CD4-positive, alpha-beta T cell (primary cell): ENCODE measurements at regions not wholly inside any gene's neighbourhood (a gene's known extent, or its start where the extent isn't known, plus 50 kb on each side); places are given as distances from the start of the nearest gene placed in this dataset.

Experiments
- ATAC-seq: fragments of 200-7000 bp; cut with Tn5 transposase; one replicate; pipeline ENCODE4 v1.10.0; 2022; ENCODE audit warnings: mild to moderate bottlenecking; ENCODE audit not compliant: poor library complexity
- CTCF ChIA-PET: fragments of 350-600 bp; sonication (Branson Sonifier 250); formaldehyde crosslinking; loops from one replicate; lab custom pipeline; 2021; ENCODE audit warnings: antibody characterized with exemption, inconsistent platforms; lab: Charles Lee
- POLR2A ChIA-PET: fragments of 350-600 bp; sonication (Branson Sonifier 250); formaldehyde crosslinking; loops from one replicate; lab custom pipeline; 2021; ENCODE audit warnings: antibody characterized with exemption, inconsistent platforms; lab: Charles Lee
- DNase-seq, 14 experiments: peaks; one replicate each; pipeline ENCODE4 v3.0.0-alpha.2; 2013 to 2020; ENCODE audit warnings: mixed read lengths in 2 of 14
- H3K27ac ChIP-seq, 2 donors: one replicate each; pipeline versions ENCODE4 v1.5.1 to v1.7.0; 2013; ENCODE audit warnings: low read length in 2 of 2, low read depth in 1 of 2, mild to moderate bottlenecking in 1 of 2
- H3K27me3 ChIP-seq, 2 experiments: 1 replicate in 1 of 2; 2 replicates in 1 of 2; pipeline versions ENCODE4 v1.6.1 to v1.7.0; 2013; ENCODE audit warnings: low read length in 2 of 2, control low read depth in 1 of 2, mild to moderate bottlenecking in 1 of 2, moderate library complexity in 1 of 2; ENCODE audit not compliant: insufficient read depth in 2 of 2, control insufficient read depth in 1 of 2
- H3K36me3 ChIP-seq: one replicate; pipeline ENCODE4 v1.6.1; 2013; ENCODE audit warnings: low read length, control low read depth; ENCODE audit not compliant: insufficient read depth
- H3K4me1 ChIP-seq: one replicate; pipeline ENCODE4 v1.6.1; 2013; ENCODE audit warnings: low read length, control low read depth; ENCODE audit not compliant: insufficient read depth
- H3K4me3 ChIP-seq: one replicate; pipeline ENCODE4 v1.5.1; 2013; ENCODE audit warnings: mild to moderate bottlenecking, low read length, moderate library complexity
- H3K9me3 ChIP-seq, 2 experiments: 1 replicate in 1 of 2; 2 replicates in 1 of 2; pipeline versions ENCODE4 v1.6.1 to v1.7.0; 2013; ENCODE audit warnings: low read length in 2 of 2, mild to moderate bottlenecking in 2 of 2, control low read depth in 1 of 2, moderate library complexity in 1 of 2; ENCODE audit not compliant: control insufficient read depth in 1 of 2, insufficient read depth in 1 of 2
- H3K27ac Mint-ChIP-seq: one replicate; pipeline ENCODE4 v1.8.0; 2020; ENCODE audit warnings: mixed read lengths
- H3K27me3 Mint-ChIP-seq: one replicate; pipeline ENCODE4 v1.8.0; 2021; ENCODE audit warnings: mixed read lengths
- H3K36me3 Mint-ChIP-seq: one replicate; pipeline ENCODE4 v1.8.0; 2021; ENCODE audit warnings: low read depth, mixed read lengths
- H3K4me1 Mint-ChIP-seq: one replicate; pipeline ENCODE4 v1.8.0; 2021; ENCODE audit warnings: low read depth, mixed read lengths
- H3K4me3 Mint-ChIP-seq: one replicate; pipeline ENCODE4 v1.8.0; 2020; ENCODE audit warnings: mild to moderate bottlenecking, mixed read lengths
- H3K9me3 Mint-ChIP-seq: one replicate; pipeline ENCODE4 v1.8.0; 2020; ENCODE audit warnings: mixed read lengths
- intact Hi-C, 2 experiments: fragments of 100-400 bp; cut with DNase I in 1 of 2; cut with micrococcal nuclease in 1 of 2; formaldehyde crosslinking; loops; one replicate each; pipeline versions ENCODE4 v1.15.1 to v1.9.0; 2023 to 2025; cut with DNase I, micrococcal nuclease
- TF ChIP-seq, protein P1 (sequence below): fragments of 200-600 bp; IDR thresholded peaks from one replicate; pipeline ENCODE4 v1.8.0; 2022; ENCODE audit warnings: antibody characterized with exemption, mild to moderate bottlenecking

DNA sequence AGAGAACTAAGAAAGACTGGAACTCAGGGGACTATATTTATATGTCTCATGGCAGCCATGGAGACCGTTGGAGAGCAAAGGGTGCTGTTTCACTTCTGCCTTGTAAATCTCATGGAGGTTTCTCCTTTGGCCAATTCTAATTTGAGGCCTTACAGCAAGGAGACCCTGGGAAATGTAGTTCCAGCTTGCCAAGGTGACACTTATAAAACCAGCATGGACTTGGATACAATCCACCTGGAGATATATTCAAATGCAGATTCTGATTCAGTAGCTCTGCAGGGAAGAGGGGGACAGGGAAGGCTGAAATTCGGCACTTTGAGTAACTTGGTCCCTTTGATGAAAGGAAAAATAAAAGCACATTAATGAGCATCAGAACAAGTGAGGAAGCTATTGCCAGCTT is 90.0 kb downstream of the OXGR1 start:
- ATAC-seq (no peak), DNase-seq (no peak)
- Histone ChIP-seq H3K36me3 (no peaks in the 10 kb centered on the region), H3K27ac (no peak overlapping the region), H3K9me3 (no peaks in the 10 kb centered on the region), H3K27me3 (no peaks in the 10 kb centered on the region), H3K4me3 (no peak overlapping the region), H3K4me1 (no peaks in the 10 kb centered on the region)
- H3K4me1 Mint-ChIP-seq, result no peaks in the 10 kb centered on the region
- no peaks in the 10 kb centered on the region for H3K27me3 Mint-ChIP-seq
- H3K4me3 Mint-ChIP-seq, result no peak overlapping the region
- H3K27ac Mint-ChIP-seq, result no peak overlapping the region
- no peaks in the 10 kb centered on the region for H3K36me3 Mint-ChIP-seq
- CTCF ChIA-PET, result interaction anchor here (1.1 kb wide), 1 partner anchor 33 kb away, joined by 3 read pairs; no protein-coding TSS in a partner anchor
- intact Hi-C loops, result no loop called here
- TF ChIP-seq, protein P1, sequence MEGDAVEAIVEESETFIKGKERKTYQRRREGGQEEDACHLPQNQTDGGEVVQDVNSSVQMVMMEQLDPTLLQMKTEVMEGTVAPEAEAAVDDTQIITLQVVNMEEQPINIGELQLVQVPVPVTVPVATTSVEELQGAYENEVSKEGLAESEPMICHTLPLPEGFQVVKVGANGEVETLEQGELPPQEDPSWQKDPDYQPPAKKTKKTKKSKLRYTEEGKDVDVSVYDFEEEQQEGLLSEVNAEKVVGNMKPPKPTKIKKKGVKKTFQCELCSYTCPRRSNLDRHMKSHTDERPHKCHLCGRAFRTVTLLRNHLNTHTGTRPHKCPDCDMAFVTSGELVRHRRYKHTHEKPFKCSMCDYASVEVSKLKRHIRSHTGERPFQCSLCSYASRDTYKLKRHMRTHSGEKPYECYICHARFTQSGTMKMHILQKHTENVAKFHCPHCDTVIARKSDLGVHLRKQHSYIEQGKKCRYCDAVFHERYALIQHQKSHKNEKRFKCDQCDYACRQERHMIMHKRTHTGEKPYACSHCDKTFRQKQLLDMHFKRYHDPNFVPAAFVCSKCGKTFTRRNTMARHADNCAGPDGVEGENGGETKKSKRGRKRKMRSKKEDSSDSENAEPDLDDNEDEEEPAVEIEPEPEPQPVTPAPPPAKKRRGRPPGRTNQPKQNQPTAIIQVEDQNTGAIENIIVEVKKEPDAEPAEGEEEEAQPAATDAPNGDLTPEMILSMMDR, result no peak
- POLR2A ChIA-PET, result no interaction called here
- no peaks in the 10 kb centered on the region for H3K9me3 Mint-ChIP-seq

- Histone ChIP-seq H3K27me3 (no peaks in the 10 kb centered on the region), H3K4me3 (no peak overlapping the region), H3K4me1 (no peaks in the 10 kb centered on the region), H3K9me3 (no peaks in the 10 kb centered on the region), H3K36me3 (no peaks in the 10 kb centered on the region), H3K27ac (no peak overlapping the region)
- intact Hi-C loops, result no loop called here
- Mint-ChIP-seq H3K27me3 (no peaks in the 10 kb centered on the region), H3K4me1 (no peaks in the 10 kb centered on the region), H3K9me3 (no peaks in the 10 kb centered on the region), H3K27ac (no peak overlapping the region), H3K4me3 (no peak overlapping the region), H3K36me3 (no peaks in the 10 kb centered on the region)
- POLR2A ChIA-PET, result no interaction called here
- TF ChIP-seq, protein P1, result no peak
- CTCF ChIA-PET, result no interaction called here
- ATAC-seq (no peak), DNase-seq (no peak)
These were observed 91.2 kb downstream of the OXGR1 start for GRCh38 chr13:96903085-96903484.

- ChIA-PET POLR2A (no interaction called here), CTCF (no interaction called here)
- Mint-ChIP-seq H3K36me3 (no peaks in the 10 kb centered on the region), H3K9me3 (no peaks in the 10 kb centered on the region), H3K27me3 (no peaks in the 10 kb centered on the region), H3K27ac (no peak overlapping the region), H3K4me1 (no peaks in the 10 kb centered on the region), H3K4me3 (no peak overlapping the region)
- intact Hi-C loops, result no loop called here
- Histone ChIP-seq H3K27ac (no peak overlapping the region), H3K4me1 (no peaks in the 10 kb centered on the region), H3K36me3 (no peaks in the 10 kb centered on the region), H3K4me3 (no peak overlapping the region), H3K27me3 (no peaks in the 10 kb centered on the region), H3K9me3 (no peaks in the 10 kb centered on the region)
- DNase-seq (no peak), ATAC-seq (no peak)
- TF ChIP-seq, protein P1, result no peak
These were observed 93.3 kb downstream of the OXGR1 start for GRCh38 chr13:96900986-96901385.
